ENCODE measurements at regions not wholly inside any gene's neighbourhood (a gene's known extent, or its start where the extent isn't known, plus 50 kb on each side); places are given as distances from the start of the nearest gene placed in this dataset.

DNA sequence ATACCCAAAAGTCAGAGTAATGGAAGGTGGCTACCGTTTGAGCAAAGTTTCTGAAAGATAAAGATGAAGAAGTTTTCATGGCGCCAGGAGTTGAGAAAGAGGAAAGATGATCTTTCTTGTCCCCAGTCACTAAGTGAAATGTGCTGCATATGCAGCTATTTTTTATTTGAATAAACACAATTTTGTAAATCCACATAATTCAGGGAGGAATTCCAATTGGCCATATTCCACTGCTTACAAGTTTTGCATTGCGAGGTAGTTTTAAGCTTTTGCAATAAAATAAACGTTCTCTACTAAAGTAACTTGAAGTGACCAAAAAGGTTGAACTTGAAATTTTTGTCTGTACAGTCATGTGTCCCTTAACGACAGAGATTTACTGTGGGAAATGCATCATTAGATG, 139.3 kb upstream of the VCX2 start:
- no peak overlapping the region for H4K91ac ChIP-seq (ENCODE audit: low read depth, low read length)
- no peak overlapping the region for H3K27ac ChIP-seq (ENCODE audit: low read depth, low read length)
- no peak overlapping the region for H4K12ac ChIP-seq (ENCODE audit: low read depth, low read length)
- H3K9ac ChIP-seq (ENCODE audit: low read length), result no peak overlapping the region
- no CpG with 5 or more reads among the region's 5 CpGs for WGBS (ENCODE audit: extremely low coverage, insufficient coverage, insufficient read length)
- H2BK5ac ChIP-seq (ENCODE audit: low read depth, low read length, poor library complexity), result no peak overlapping the region
- H3K36me3 ChIP-seq (ENCODE audit: control insufficient read depth in 1 of 2, insufficient read depth in 2 of 2, low read length in 2 of 2), result no peaks in the 10 kb centered on the region
- H3K14ac ChIP-seq (ENCODE audit: low read length), result no peak overlapping the region
- no peaks in the 10 kb centered on the region for H3K79me1 ChIP-seq (ENCODE audit: low read length)
- H3K4ac ChIP-seq (ENCODE audit: low read depth, low read length), result no peak overlapping the region
- no peak overlapping the region for H2AK5ac ChIP-seq (ENCODE audit: low read length)
- H3K9me3 ChIP-seq (ENCODE audit: insufficient read depth, low read depth, low read length), result no peaks in the 10 kb centered on the region
- H4K8ac ChIP-seq (ENCODE audit: low read depth, low read length), result no peak overlapping the region
- H3K4me1 ChIP-seq (ENCODE audit: control insufficient read depth in 1 of 2, insufficient read depth in 2 of 2, low read length in 2 of 2), result no peaks in the 10 kb centered on the region
- H3K23ac ChIP-seq (ENCODE audit: low read length), result no peak overlapping the region
- no peak overlapping the region for H2BK12ac ChIP-seq (ENCODE audit: low read length)
- no peak overlapping the region for H2AFZ ChIP-seq (ENCODE audit: insufficient read depth, low read length, poor library complexity)
- H3K79me2 ChIP-seq (ENCODE audit: control insufficient read depth, insufficient read depth, low read length, poor library complexity), result no peaks in the 10 kb centered on the region
- no peaks in the 10 kb centered on the region for H3K27me3 ChIP-seq (ENCODE audit: insufficient read depth, low read length)
- no peak overlapping the region for H3K4me3 ChIP-seq (ENCODE audit: low read depth, low read length)
- H3K18ac ChIP-seq (ENCODE audit: low read length), result no peak overlapping the region
- DNase-seq, result no peak
- H2BK120ac ChIP-seq (ENCODE audit: insufficient read depth, low read length, poor library complexity), result no peak overlapping the region
- no peak overlapping the region for H3K4me2 ChIP-seq (ENCODE audit: low read length)

- H3K9me3 ChIP-seq (ENCODE audit: insufficient read depth, low read depth, low read length), result no peaks in the 10 kb centered on the region
- H3K79me2 ChIP-seq (ENCODE audit: control insufficient read depth, insufficient read depth, low read length, poor library complexity), result no peaks in the 10 kb centered on the region
- no peak overlapping the region for H2BK120ac ChIP-seq (ENCODE audit: insufficient read depth, low read length, poor library complexity)
- no peak overlapping the region for H3K9ac ChIP-seq (ENCODE audit: low read length)
- no peak overlapping the region for H2BK12ac ChIP-seq (ENCODE audit: low read length)
- no peak overlapping the region for H3K18ac ChIP-seq (ENCODE audit: low read length)
- no peak overlapping the region for H3K27ac ChIP-seq (ENCODE audit: low read depth, low read length)
- no peak overlapping the region for H2BK5ac ChIP-seq (ENCODE audit: low read depth, low read length, poor library complexity)
- no peaks in the 10 kb centered on the region for H3K79me1 ChIP-seq (ENCODE audit: low read length)
- H3K4me1 ChIP-seq (ENCODE audit: control insufficient read depth in 1 of 2, insufficient read depth in 2 of 2, low read length in 2 of 2), result no peaks in the 10 kb centered on the region
- H3K23ac ChIP-seq (ENCODE audit: low read length), result no peak overlapping the region
- H2AK5ac ChIP-seq (ENCODE audit: low read length), result no peak overlapping the region
- H3K36me3 ChIP-seq (ENCODE audit: control insufficient read depth in 1 of 2, insufficient read depth in 2 of 2, low read length in 2 of 2), result no peaks in the 10 kb centered on the region
- H2AFZ ChIP-seq (ENCODE audit: insufficient read depth, low read length, poor library complexity), result no peak overlapping the region
- H3K4ac ChIP-seq (ENCODE audit: low read depth, low read length), result no peak overlapping the region
- no CpG with 5 or more reads among the region's 5 CpGs for WGBS (ENCODE audit: extremely low coverage, insufficient coverage, insufficient read length)
- no peak overlapping the region for H4K91ac ChIP-seq (ENCODE audit: low read depth, low read length)
- no peak overlapping the region for H3K14ac ChIP-seq (ENCODE audit: low read length)
- no peak overlapping the region for H3K4me2 ChIP-seq (ENCODE audit: low read length)
- H4K8ac ChIP-seq (ENCODE audit: low read depth, low read length), result no peak overlapping the region
- H3K4me3 ChIP-seq (ENCODE audit: low read depth, low read length), result no peak overlapping the region
- DNase-seq, result peak in 1 of 2 donors; percentile 23
- H3K27me3 ChIP-seq (ENCODE audit: insufficient read depth, low read length), result no peaks in the 10 kb centered on the region
- no peak overlapping the region for H4K12ac ChIP-seq (ENCODE audit: low read depth, low read length)
Measured at GRCh38 chrX:8313844-8314243, 142.8 kb upstream of the VCX2 start.

GRCh38 chrX:8314881-8315280, 143.8 kb upstream of the VCX2 start:
- WGBS (ENCODE audit: extremely low coverage, insufficient coverage, insufficient read length), result no CpG with 5 or more reads among the region's 4 CpGs
- no peak overlapping the region for H2BK5ac ChIP-seq (ENCODE audit: low read depth, low read length, poor library complexity)
- H3K27me3 ChIP-seq (ENCODE audit: insufficient read depth, low read length), result no peaks in the 10 kb centered on the region

DNA sequence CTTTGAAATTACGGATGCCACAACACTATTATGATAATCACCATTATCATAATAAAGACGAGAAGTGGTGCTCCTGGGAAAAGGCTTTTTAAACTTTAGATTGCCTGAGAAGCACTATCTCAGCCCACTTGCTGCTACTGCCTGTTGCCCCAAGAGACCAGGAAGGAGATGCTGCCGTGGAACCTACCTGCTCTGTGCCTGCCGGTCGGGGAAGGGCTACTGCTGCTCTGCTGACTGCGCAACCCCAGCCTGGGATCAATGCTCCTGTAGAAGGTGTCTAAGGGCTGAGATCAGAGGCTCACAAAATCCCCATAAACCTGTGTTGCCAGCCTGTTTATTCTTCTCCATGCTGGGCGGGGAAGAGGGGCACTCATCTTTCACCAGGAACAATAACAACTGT, 145.3 kb upstream of the VCX3B start:
- WGBS (ENCODE audit: extremely low coverage, insufficient coverage, insufficient read length), result no CpG with 5 or more reads among the region's 7 CpGs
- no peak overlapping the region for H2BK5ac ChIP-seq (ENCODE audit: low read depth, low read length, poor library complexity)
- H4K8ac ChIP-seq (ENCODE audit: low read depth, low read length), result no peak overlapping the region
- no peak overlapping the region for H3K4me2 ChIP-seq (ENCODE audit: low read length)
- H3K79me2 ChIP-seq (ENCODE audit: control insufficient read depth, insufficient read depth, low read length, poor library complexity), result no peaks in the 10 kb centered on the region
- no peak overlapping the region for H3K18ac ChIP-seq (ENCODE audit: low read length)
- H3K9ac ChIP-seq (ENCODE audit: low read length), result no peak overlapping the region
- H3K4ac ChIP-seq (ENCODE audit: low read depth, low read length), result no peak overlapping the region
- H3K27me3 ChIP-seq (ENCODE audit: insufficient read depth, low read length), result no peaks in the 10 kb centered on the region
- H3K4me3 ChIP-seq (ENCODE audit: low read depth, low read length), result no peak overlapping the region
- no peak overlapping the region for H2AFZ ChIP-seq (ENCODE audit: insufficient read depth, low read length, poor library complexity)
- H2BK120ac ChIP-seq (ENCODE audit: insufficient read depth, low read length, poor library complexity), result no peak overlapping the region
- no peaks in the 10 kb centered on the region for H3K9me3 ChIP-seq (ENCODE audit: insufficient read depth, low read depth, low read length)
- H3K36me3 ChIP-seq (ENCODE audit: control insufficient read depth in 1 of 2, insufficient read depth in 2 of 2, low read length in 2 of 2), result no peaks in the 10 kb centered on the region
- no peak overlapping the region for H4K91ac ChIP-seq (ENCODE audit: low read depth, low read length)
- no peak overlapping the region for H4K12ac ChIP-seq (ENCODE audit: low read depth, low read length)
- no peaks in the 10 kb centered on the region for H3K79me1 ChIP-seq (ENCODE audit: low read length)
- H3K14ac ChIP-seq (ENCODE audit: low read length), result no peak overlapping the region
- H2AK5ac ChIP-seq (ENCODE audit: low read length), result no peak overlapping the region
- no peak overlapping the region for H3K23ac ChIP-seq (ENCODE audit: low read length)
- DNase-seq, result no peak
- H3K4me1 ChIP-seq (ENCODE audit: control insufficient read depth in 1 of 2, insufficient read depth in 2 of 2, low read length in 2 of 2), result no peaks in the 10 kb centered on the region
- no peak overlapping the region for H2BK12ac ChIP-seq (ENCODE audit: low read length)
- H3K27ac ChIP-seq (ENCODE audit: low read depth, low read length), result no peak overlapping the region

More at GRCh38 chrX:8314881-8315280, 143.8 kb upstream of the VCX2 start:
- H3K79me2 ChIP-seq (ENCODE audit: control insufficient read depth, insufficient read depth, low read length, poor library complexity), result no peaks in the 10 kb centered on the region
- H2BK12ac ChIP-seq (ENCODE audit: low read length), result no peak overlapping the region
- H3K27ac ChIP-seq (ENCODE audit: low read depth, low read length), result no peak overlapping the region
- no peaks in the 10 kb centered on the region for H3K36me3 ChIP-seq (ENCODE audit: control insufficient read depth in 1 of 2, insufficient read depth in 2 of 2, low read length in 2 of 2)
- no peak overlapping the region for H4K91ac ChIP-seq (ENCODE audit: low read depth, low read length)
- H3K9me3 ChIP-seq (ENCODE audit: insufficient read depth, low read depth, low read length), result no peaks in the 10 kb centered on the region
- no peak overlapping the region for H2BK120ac ChIP-seq (ENCODE audit: insufficient read depth, low read length, poor library complexity)
- H3K4ac ChIP-seq (ENCODE audit: low read depth, low read length), result no peak overlapping the region
- H4K12ac ChIP-seq (ENCODE audit: low read depth, low read length), result no peak overlapping the region
- H3K23ac ChIP-seq (ENCODE audit: low read length), result no peak overlapping the region
- H3K9ac ChIP-seq (ENCODE audit: low read length), result no peak overlapping the region
- H3K18ac ChIP-seq (ENCODE audit: low read length), result no peak overlapping the region
- H2AFZ ChIP-seq (ENCODE audit: insufficient read depth, low read length, poor library complexity), result no peak overlapping the region
- H3K4me1 ChIP-seq (ENCODE audit: control insufficient read depth in 1 of 2, insufficient read depth in 2 of 2, low read length in 2 of 2), result no peaks in the 10 kb centered on the region
- no peak overlapping the region for H2AK5ac ChIP-seq (ENCODE audit: low read length)
- H3K79me1 ChIP-seq (ENCODE audit: low read length), result no peaks in the 10 kb centered on the region
- no peak overlapping the region for H3K4me3 ChIP-seq (ENCODE audit: low read depth, low read length)
- H3K4me2 ChIP-seq (ENCODE audit: low read length), result no peak overlapping the region
- no peak overlapping the region for H4K8ac ChIP-seq (ENCODE audit: low read depth, low read length)
- no peak overlapping the region for H3K14ac ChIP-seq (ENCODE audit: low read length)
- DNase-seq, result no peak
